ENCODE measurements at regions not wholly inside any gene's neighbourhood (a gene's known extent, or its start where the extent isn't known, plus 50 kb on each side); places are given as distances from the start of the nearest gene placed in this dataset.
"Not testable (repeated sequence)": the region's sequence is repeated elsewhere in the genome, so short reads cannot be mapped to it uniquely, and the experiment has no call there.

GRCh38 chr17:71104225-71104624 lies 934.9 kb downstream of the KCNJ2 start:
- Mint-ChIP-seq H3K27ac (no peak overlapping the region), H3K9me3 (peaks cover 2% of the 10 kb centered on the region), H3K4me1 (no peaks in the 10 kb centered on the region), H3K27me3 (no peaks in the 10 kb centered on the region), H3K4me3 (no peak overlapping the region), H3K36me3 (no peaks in the 10 kb centered on the region)
- POLR2A ChIA-PET, result no interaction called here
- no peak for DNase-seq
- no peak for ATAC-seq (ENCODE audit: low read depth)

GRCh38 chr17:71106056-71106455 lies 936.7 kb downstream of the KCNJ2 start:
- H3K9me3 Mint-ChIP-seq; H3K4me1 Mint-ChIP-seq; H3K36me3 Mint-ChIP-seq; H3K4me3 Mint-ChIP-seq; H3K27me3 Mint-ChIP-seq; POLR2A ChIA-PET; ATAC-seq (ENCODE audit: low read depth); H3K27ac Mint-ChIP-seq; DNase-seq: not testable (repeated sequence)

GRCh38 chr17:71107136-71107535 lies 937.8 kb downstream of the KCNJ2 start:
- no peaks in the 10 kb centered on the region for H3K27me3 Mint-ChIP-seq
- H3K4me3 Mint-ChIP-seq, result no peak overlapping the region
- no peaks in the 10 kb centered on the region for H3K4me1 Mint-ChIP-seq
- POLR2A ChIA-PET, result no interaction called here
- no peak overlapping the region for H3K27ac Mint-ChIP-seq
- no peak for DNase-seq
- H3K36me3 Mint-ChIP-seq, result no peaks in the 10 kb centered on the region
- H3K9me3 Mint-ChIP-seq, result no peaks in the 10 kb centered on the region
- ATAC-seq (ENCODE audit: low read depth), result no peak

- Mint-ChIP-seq H3K27me3 (no peaks in the 10 kb centered on the region), H3K36me3 (no peaks in the 10 kb centered on the region), H3K9me3 (no peaks in the 10 kb centered on the region), H3K4me3 (no peak overlapping the region), H3K27ac (no peak overlapping the region), H3K4me1 (no peaks in the 10 kb centered on the region)
- no peak for DNase-seq
- POLR2A ChIA-PET, result no interaction called here
- no peak for ATAC-seq (ENCODE audit: low read depth)
Observed at GRCh38 chr17:71109697-71110096, 940.4 kb downstream of the KCNJ2 start.

- POLR2A ChIA-PET, result no interaction called here
- Mint-ChIP-seq H3K36me3 (no peaks in the 10 kb centered on the region), H3K27me3 (no peaks in the 10 kb centered on the region), H3K4me3 (no peak overlapping the region), H3K9me3 (no peaks in the 10 kb centered on the region), H3K27ac (no peak overlapping the region), H3K4me1 (no peaks in the 10 kb centered on the region)
- DNase-seq, result no peak
- ATAC-seq (ENCODE audit: low read depth), result no peak
Observed at GRCh38 chr17:71110326-71110725, 941.0 kb downstream of the KCNJ2 start.

- Mint-ChIP-seq H3K4me1 (no peaks in the 10 kb centered on the region), H3K36me3 (no peaks in the 10 kb centered on the region), H3K27ac (no peak overlapping the region), H3K27me3 (no peaks in the 10 kb centered on the region), H3K4me3 (no peak overlapping the region), H3K9me3 (no peaks in the 10 kb centered on the region)
- POLR2A ChIA-PET, result no interaction called here
- DNase-seq (no peak), ATAC-seq (ENCODE audit: low read depth) (no peak)
Observed at GRCh38 chr17:71111460-71111859, 942.1 kb downstream of the KCNJ2 start.

DNA sequence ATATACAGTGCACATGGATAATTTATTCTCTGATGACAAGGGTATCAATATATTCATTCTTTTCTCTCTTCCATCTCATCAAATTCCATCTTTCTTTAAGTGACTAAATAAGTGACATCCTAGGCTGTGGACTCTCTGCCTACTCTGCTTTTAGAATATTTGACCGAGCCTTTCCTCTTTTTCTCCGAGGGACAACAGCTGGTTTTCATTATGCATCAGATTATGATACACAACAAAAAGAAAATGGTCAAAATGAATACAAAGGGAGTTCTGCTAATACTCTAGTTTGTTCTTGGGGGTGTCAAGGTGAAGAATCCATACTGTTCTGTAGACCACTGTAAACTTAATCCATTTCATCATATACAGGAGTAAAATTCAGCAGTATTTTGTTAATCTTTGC lies 942.6 kb downstream of the KCNJ2 start:
- POLR2A ChIA-PET, result no interaction called here
- DNase-seq (no peak), ATAC-seq (ENCODE audit: low read depth) (no peak)
- H3K36me3 Mint-ChIP-seq, result no peaks in the 10 kb centered on the region
- H3K4me3 Mint-ChIP-seq, result no peak overlapping the region
- no peaks in the 10 kb centered on the region for H3K9me3 Mint-ChIP-seq
- H3K27me3 Mint-ChIP-seq, result no peaks in the 10 kb centered on the region
- H3K27ac Mint-ChIP-seq, result no peak overlapping the region
- H3K4me1 Mint-ChIP-seq, result no peaks in the 10 kb centered on the region

GRCh38 chr17:71113347-71113746 lies 944.0 kb downstream of the KCNJ2 start:
- no peaks in the 10 kb centered on the region for H3K9me3 Mint-ChIP-seq
- ATAC-seq (ENCODE audit: low read depth) (no peak), DNase-seq (no peak)
- H3K27ac Mint-ChIP-seq, result no peak overlapping the region
- no peaks in the 10 kb centered on the region for H3K27me3 Mint-ChIP-seq
- POLR2A ChIA-PET, result no interaction called here
- H3K4me3 Mint-ChIP-seq, result no peak overlapping the region
- H3K4me1 Mint-ChIP-seq, result no peaks in the 10 kb centered on the region
- no peaks in the 10 kb centered on the region for H3K36me3 Mint-ChIP-seq

- Mint-ChIP-seq H3K4me1 (no peaks in the 10 kb centered on the region), H3K27ac (no peak overlapping the region), H3K27me3 (no peaks in the 10 kb centered on the region), H3K36me3 (no peaks in the 10 kb centered on the region), H3K9me3 (peaks cover 1% of the 10 kb centered on the region), H3K4me3 (no peak overlapping the region)
- no peak for DNase-seq
- POLR2A ChIA-PET, result no interaction called here
- ATAC-seq (ENCODE audit: low read depth), result no peak
Observed at GRCh38 chr17:71114911-71115668, 945.8 kb downstream of the KCNJ2 start.

DNA sequence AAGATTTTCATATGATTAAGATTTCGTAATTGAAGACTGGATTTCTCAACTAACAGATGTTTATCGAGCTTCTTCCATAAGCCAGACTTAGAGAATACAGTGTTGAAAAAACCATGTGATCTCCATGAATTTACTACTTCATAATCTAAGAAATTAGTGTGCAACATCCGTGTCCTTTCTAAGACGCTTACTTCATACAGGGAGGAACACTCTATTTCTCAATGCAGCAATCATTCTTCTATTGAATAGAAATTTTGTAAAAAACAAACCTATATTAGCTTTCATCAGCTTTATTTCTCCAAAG lies 946.3 kb downstream of the KCNJ2 start:
- Mint-ChIP-seq H3K9me3 (peaks cover 1% of the 10 kb centered on the region), H3K27me3 (no peaks in the 10 kb centered on the region), H3K27ac (no peak overlapping the region), H3K4me1 (no peaks in the 10 kb centered on the region), H3K36me3 (no peaks in the 10 kb centered on the region), H3K4me3 (no peak overlapping the region)
- no peak for DNase-seq
- no peak for ATAC-seq (ENCODE audit: low read depth)
- POLR2A ChIA-PET, result no interaction called here

DNA sequence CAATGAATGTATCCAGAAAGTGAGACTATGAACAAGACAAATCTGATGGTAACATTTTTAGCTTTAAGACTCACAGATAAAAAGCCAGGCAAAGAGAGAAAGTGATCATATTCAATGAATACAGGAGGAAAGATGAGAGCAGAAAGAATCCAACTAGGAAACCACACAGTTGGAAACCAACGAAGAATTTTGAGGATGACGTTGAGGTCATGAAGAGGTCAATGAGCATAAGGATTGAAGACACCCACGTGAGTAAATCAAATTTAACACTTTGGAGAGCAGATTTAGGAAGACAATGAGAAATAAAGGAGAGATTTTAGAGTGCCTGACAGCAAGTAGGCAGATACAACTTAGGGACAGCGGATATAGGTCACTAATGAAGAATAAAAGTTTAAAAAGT lies 948.1 kb downstream of the KCNJ2 start:
- H3K27me3 Mint-ChIP-seq, result no peaks in the 10 kb centered on the region
- no peak for ATAC-seq (ENCODE audit: low read depth)
- no peak overlapping the region for H3K4me3 Mint-ChIP-seq
- no peak overlapping the region for H3K27ac Mint-ChIP-seq
- no peaks in the 10 kb centered on the region for H3K36me3 Mint-ChIP-seq
- no peak for DNase-seq
- H3K4me1 Mint-ChIP-seq, result no peaks in the 10 kb centered on the region
- peaks cover 2% of the 10 kb centered on the region for H3K9me3 Mint-ChIP-seq
- POLR2A ChIA-PET, result no interaction called here

DNA sequence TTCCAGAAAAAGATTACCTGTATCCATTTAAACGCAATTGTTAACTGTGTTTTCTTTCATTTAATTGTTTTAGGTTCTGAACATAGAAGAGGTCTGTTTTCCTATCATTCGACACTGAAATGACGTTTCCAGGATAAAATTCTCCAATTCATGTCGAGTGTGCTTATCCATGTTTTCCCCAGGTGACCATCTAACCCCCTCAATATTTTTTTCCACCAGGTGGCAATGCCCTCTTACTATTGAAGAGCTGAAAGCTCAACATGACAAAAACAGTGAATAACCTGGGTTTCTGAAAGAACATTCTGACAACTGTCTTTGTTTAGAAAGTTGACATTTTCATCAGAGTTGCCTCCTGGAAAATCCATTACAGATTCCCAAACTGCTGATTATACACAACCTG lies 948.7 kb downstream of the KCNJ2 start:
- H3K9me3 Mint-ChIP-seq, result peaks cover 5% of the 10 kb centered on the region
- H3K4me1 Mint-ChIP-seq, result no peaks in the 10 kb centered on the region
- no peaks in the 10 kb centered on the region for H3K36me3 Mint-ChIP-seq
- ATAC-seq (ENCODE audit: low read depth) (no peak), DNase-seq (no peak)
- POLR2A ChIA-PET, result no interaction called here
- no peaks in the 10 kb centered on the region for H3K27me3 Mint-ChIP-seq
- no peak overlapping the region for H3K4me3 Mint-ChIP-seq
- H3K27ac Mint-ChIP-seq, result no peak overlapping the region

GRCh38 chr17:71127416-71127815 lies 958.1 kb downstream of the KCNJ2 start:
- Mint-ChIP-seq H3K4me3 (no peak overlapping the region), H3K4me1 (no peaks in the 10 kb centered on the region), H3K36me3 (no peaks in the 10 kb centered on the region), H3K27ac (no peak overlapping the region), H3K27me3 (no peaks in the 10 kb centered on the region), H3K9me3 (peaks cover 8% of the 10 kb centered on the region)
- POLR2A ChIA-PET, result no interaction called here
- DNase-seq, result no peak
- no peak for ATAC-seq (ENCODE audit: low read depth)

- Mint-ChIP-seq H3K27ac (no peak overlapping the region), H3K27me3 (no peaks in the 10 kb centered on the region), H3K4me3 (no peak overlapping the region), H3K36me3 (no peaks in the 10 kb centered on the region), H3K4me1 (no peaks in the 10 kb centered on the region), H3K9me3 (peaks cover 2% of the 10 kb centered on the region)
- no peak for DNase-seq
- ATAC-seq (ENCODE audit: low read depth), result no peak
- POLR2A ChIA-PET, result no interaction called here
Observed at GRCh38 chr17:71142333-71142732, 973.0 kb downstream of the KCNJ2 start.

GRCh38 chr17:71145486-71145885 lies 975.3 kb upstream of the SOX9 start:
- Mint-ChIP-seq H3K4me1 (no peaks in the 10 kb centered on the region), H3K36me3 (no peaks in the 10 kb centered on the region), H3K9me3 (no peaks in the 10 kb centered on the region), H3K4me3 (no peak overlapping the region), H3K27me3 (no peaks in the 10 kb centered on the region), H3K27ac (no peak overlapping the region)
- no peak for ATAC-seq (ENCODE audit: low read depth)
- no peak for DNase-seq
- POLR2A ChIA-PET, result no interaction called here
